Right lobe of liver (tissue), 6 donors: ENCODE measurements at regions not wholly inside any gene's neighbourhood (a gene's known extent, or its start where the extent isn't known, plus 50 kb on each side); places are given as distances from the start of the nearest gene placed in this dataset.
"Not testable (repeated sequence)": the region's sequence is repeated elsewhere in the genome, so short reads cannot be mapped to it uniquely, and the experiment has no call there.

ENCODE experiments used
- ATAC-seq, 4 donors: fragments of 200-7000 bp; cut with Tn5 transposase; one replicate each; pipeline ENCODE4 v1.9.1; 2020; ENCODE audit warnings: mild to moderate bottlenecking in 4 of 4, moderate library complexity in 4 of 4
- DNase-seq, 3 donors: peaks; one replicate each; pipeline ENCODE4 v3.0.0-alpha.2; 2020
- H3K27ac ChIP-seq, 3 donors: fragments of 200-600 bp; one replicate each; pipeline ENCODE4 v1.8.0; 2022
- H3K27me3 ChIP-seq, 2 donors: fragments of 200-600 bp; one replicate each; pipeline ENCODE4 v1.8.0; 2022
- H3K36me3 ChIP-seq, 4 donors: fragments of 200-600 bp; sonication (generic) in 1 of 4; one replicate each; pipeline versions ENCODE4 v1.5.1 to v1.8.0; 2017 to 2022; ENCODE audit warnings: control low read depth in 1 of 4
- H3K4me1 ChIP-seq, 4 donors: fragments of 200-600 bp; sonication (generic) in 1 of 4; one replicate each; pipeline versions ENCODE4 v1.5.1 to v1.8.0; 2017 to 2022; ENCODE audit warnings: control low read depth in 1 of 4
- H3K4me3 ChIP-seq, 3 donors: fragments of 200-600 bp; one replicate each; pipeline ENCODE4 v1.8.0; 2022
- H3K9me3 ChIP-seq, 4 donors: fragments of 200-600 bp; sonication (generic) in 1 of 4; one replicate each; pipeline versions ENCODE4 v1.5.1 to v1.8.0; 2017 to 2022; ENCODE audit warnings: control low read depth in 1 of 4
- POLR2A ChIP-seq: fragments of 450-650 bp; IDR thresholded peaks from one replicate; pipeline ENCODE4 v1.6.1; 2017; ENCODE audit warnings: antibody characterized with exemption, mild to moderate bottlenecking
- whole genome bisulfite sequencing: methylation state at CpG from one replicate; pipeline ENCODE4 v1.1.6; 2018; ENCODE audit warnings: low coverage, low lambda C conversion rate; ENCODE audit not compliant: insufficient coverage; ENCODE audit errors: missing lambda C conversion rate; 5-methylcytosine and 5-hydroxymethylcytosine counted together
- intact Hi-C, 2 donors: fragments of 100-400 bp; cut with DNase I; formaldehyde crosslinking; loops; one replicate each; pipeline versions ENCODE4 v1.11.2 to v1.14.1; 2022
- TF ChIP-seq, protein P1 (sequence below), 4 donors: fragments of 200-600 bp in 3 of 4; fragments of 450-650 bp in 1 of 4; IDR thresholded peaks; one replicate each; pipeline versions ENCODE4 v1.5.1 to v1.8.0; 2016 to 2022; ENCODE audit warnings: antibody characterized with exemption in 4 of 4, mild to moderate bottlenecking in 2 of 4
- donor health status: DM: no; HTN: yes; CAD: no.
- donor health status: DM: no; HTN: no; CAD: no.
- donor health status: DM: no; HTN: no; CAD: no.
- donor health status: DM: no; HTN: yes; CAD: no.
- donor health status: DM: no; HTN: yes; CAD: no.

DNA sequence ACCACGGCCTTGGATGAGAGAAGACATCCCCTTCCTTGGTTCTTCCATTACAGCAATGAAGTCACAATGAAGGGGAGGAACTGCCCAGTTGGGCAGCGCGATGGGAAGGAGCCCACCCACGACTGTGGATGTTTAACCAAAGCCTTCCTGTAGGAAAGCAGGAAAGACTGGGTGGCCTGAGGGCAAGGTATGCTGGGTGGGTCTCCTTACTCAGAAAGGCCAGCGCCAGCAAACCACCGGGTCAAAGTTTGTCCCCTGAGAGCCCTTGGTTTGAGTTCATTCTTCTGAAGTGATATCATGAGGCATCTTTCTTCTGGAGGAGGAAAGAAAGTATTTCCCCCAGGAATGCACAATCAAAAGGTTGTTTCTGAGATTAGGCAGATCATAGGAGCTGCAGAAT lies 105.2 kb downstream of the C16orf95 start:
- no peak for ATAC-seq
- H3K9me3 ChIP-seq = no peaks in the 10 kb centered on the region

DNA sequence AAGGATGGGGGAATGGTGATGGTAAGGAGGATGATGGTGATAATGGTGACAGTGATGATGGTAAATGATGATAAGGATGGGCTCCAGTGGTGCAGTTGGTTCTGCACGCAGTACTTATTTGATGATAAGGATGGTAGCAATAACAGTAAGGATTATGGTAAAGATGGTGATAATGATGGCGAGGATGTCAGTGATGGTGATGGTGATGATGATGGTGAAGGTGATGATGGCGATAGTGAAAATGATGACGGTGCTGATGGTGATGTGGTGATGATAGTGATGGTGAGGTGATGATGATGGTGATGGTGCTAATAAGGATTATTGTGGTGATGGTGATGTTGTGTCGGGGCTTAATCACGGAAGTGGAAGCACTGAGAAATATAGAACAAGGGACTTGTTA lies 103.7 kb downstream of the C16orf95 start:
- intact Hi-C loops = no loop called here
- WGBS = 79% methylated on average over 6 of the region's 6 CpGs
- ATAC-seq = no peak

More for the DNA sequence above, 105.2 kb downstream of the C16orf95 start:
- no peak overlapping the region for H3K4me3 ChIP-seq
- no peak for DNase-seq
- H3K27ac ChIP-seq = no peak overlapping the region
- TF ChIP-seq POLR2A = no peak
- TF ChIP-seq, protein P1, sequence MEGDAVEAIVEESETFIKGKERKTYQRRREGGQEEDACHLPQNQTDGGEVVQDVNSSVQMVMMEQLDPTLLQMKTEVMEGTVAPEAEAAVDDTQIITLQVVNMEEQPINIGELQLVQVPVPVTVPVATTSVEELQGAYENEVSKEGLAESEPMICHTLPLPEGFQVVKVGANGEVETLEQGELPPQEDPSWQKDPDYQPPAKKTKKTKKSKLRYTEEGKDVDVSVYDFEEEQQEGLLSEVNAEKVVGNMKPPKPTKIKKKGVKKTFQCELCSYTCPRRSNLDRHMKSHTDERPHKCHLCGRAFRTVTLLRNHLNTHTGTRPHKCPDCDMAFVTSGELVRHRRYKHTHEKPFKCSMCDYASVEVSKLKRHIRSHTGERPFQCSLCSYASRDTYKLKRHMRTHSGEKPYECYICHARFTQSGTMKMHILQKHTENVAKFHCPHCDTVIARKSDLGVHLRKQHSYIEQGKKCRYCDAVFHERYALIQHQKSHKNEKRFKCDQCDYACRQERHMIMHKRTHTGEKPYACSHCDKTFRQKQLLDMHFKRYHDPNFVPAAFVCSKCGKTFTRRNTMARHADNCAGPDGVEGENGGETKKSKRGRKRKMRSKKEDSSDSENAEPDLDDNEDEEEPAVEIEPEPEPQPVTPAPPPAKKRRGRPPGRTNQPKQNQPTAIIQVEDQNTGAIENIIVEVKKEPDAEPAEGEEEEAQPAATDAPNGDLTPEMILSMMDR (IDR thresholded peaks at IDR 0.05) = no peak
- H3K36me3 ChIP-seq = no peaks in the 10 kb centered on the region
- H3K4me1 ChIP-seq = no peaks in the 10 kb centered on the region
- intact Hi-C loops = no loop called here
- WGBS = 76% methylated on average over 5 of the region's 6 CpGs
- H3K27me3 ChIP-seq = no peaks in the 10 kb centered on the region

DNA sequence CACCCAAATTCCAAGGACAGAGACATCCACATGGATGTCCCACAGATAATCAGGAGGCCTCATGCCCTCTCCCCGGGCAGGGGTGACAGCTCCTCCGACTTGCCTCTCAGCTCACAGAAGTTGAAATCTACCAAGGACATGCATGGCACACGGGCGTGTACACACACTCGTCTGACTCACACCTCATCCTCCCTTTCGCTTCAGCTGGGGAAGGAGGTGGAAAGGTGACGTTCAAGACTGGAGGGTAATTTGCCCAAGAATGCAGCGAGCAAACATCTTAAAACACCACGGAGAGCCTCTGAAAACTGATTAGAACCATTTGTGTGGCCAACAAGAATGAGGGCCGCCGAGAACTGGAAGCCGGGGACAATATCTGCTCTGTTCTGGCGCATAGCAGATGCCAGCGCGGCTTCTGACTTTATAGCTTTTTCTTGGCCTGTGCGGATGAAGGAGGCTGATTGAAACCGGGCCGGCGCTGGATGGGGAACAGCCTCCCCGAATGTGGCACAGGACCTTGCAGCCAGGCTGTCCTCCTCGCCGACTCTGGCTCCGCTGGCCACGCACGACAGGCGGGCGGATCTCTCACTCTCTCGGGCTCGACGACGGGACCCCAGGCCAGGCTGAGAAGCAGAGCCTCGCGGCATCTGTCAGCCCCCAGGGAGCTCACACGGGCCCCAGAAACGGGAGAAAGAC lies 100.9 kb downstream of the C16orf95 start:
- H3K4me3 ChIP-seq = no peak overlapping the region
- WGBS = 71% methylated on average over 13 of the region's 35 CpGs
- intact Hi-C loops = no loop called here
- no peaks in the 10 kb centered on the region for H3K36me3 ChIP-seq
- TF ChIP-seq POLR2A = no peak
- TF ChIP-seq, protein P1 (IDR thresholded peaks at IDR 0.05) = no peak
- H3K9me3 ChIP-seq = no peaks in the 10 kb centered on the region
- no peaks in the 10 kb centered on the region for H3K4me1 ChIP-seq
- no peak for DNase-seq
- no peak for ATAC-seq
- no peaks in the 10 kb centered on the region for H3K27me3 ChIP-seq
- H3K27ac ChIP-seq = no peak overlapping the region

More for the DNA sequence above, 103.7 kb downstream of the C16orf95 start:
- Histone ChIP-seq H3K27me3 (no peaks in the 10 kb centered on the region), H3K9me3 (no peaks in the 10 kb centered on the region), H3K27ac (no peak overlapping the region), H3K4me3 (no peak overlapping the region), H3K36me3 (no peaks in the 10 kb centered on the region), H3K4me1 (no peaks in the 10 kb centered on the region)
- TF ChIP-seq POLR2A = no peak
- TF ChIP-seq, protein P1 (IDR thresholded peaks at IDR 0.05) = no peak
- DNase-seq = no peak

DNA sequence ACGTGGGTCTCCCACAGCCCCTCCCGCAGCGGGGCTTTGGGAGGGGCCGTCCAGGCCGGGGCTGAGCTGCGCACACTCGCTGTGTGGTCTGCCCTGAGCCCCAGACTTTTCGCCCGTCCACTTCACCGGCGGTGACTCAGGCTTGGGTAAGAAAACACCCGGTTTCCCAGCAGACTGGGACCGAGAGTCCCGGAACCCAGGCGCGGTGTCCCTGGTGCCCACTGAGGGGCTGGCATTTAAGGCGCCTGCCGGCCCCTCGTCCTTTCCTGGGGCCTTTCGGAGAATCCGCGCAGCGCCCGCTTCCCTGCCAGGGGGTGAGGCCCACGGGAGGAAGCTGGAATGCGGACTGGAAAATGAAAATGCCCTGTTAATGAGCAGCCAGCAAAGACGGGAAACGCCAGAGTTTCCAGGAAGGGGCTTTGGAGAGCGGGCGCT lies 100.3 kb downstream of the C16orf95 start:
- Histone ChIP-seq H3K4me3 (no peak overlapping the region), H3K27ac (no peak overlapping the region), H3K4me1 (no peaks in the 10 kb centered on the region), H3K36me3 (no peaks in the 10 kb centered on the region), H3K9me3 (no peaks in the 10 kb centered on the region), H3K27me3 (no peaks in the 10 kb centered on the region)
- ATAC-seq (no peak), DNase-seq (no peak)
- intact Hi-C loops = no loop called here
- TF ChIP-seq, protein P1 (IDR thresholded peaks at IDR 0.05) = no peak
- TF ChIP-seq POLR2A = no peak
- WGBS = 100% methylated on average over 3 of the region's 30 CpGs

DNA sequence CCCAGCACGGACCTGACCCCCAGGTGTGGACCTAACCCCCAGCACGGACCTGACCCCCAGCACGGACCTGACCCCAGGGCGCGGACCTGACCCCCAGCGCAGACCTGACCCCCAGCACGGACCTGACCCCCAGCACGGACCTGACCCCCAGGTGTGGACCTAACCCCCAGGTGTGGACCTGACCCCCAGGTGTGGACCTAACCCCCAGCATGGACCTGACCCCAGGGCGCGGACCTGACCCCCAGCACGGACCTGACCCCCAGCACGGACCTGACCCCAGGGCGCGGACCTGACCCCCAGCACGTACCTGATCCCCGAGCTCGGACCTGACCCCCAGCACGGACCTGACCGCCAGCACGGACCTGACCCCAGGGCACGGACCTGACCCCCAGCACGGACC lies 99.4 kb downstream of the C16orf95 start:
- DNase-seq, H3K9me3 ChIP-seq, H3K36me3 ChIP-seq, ATAC-seq, H3K4me3 ChIP-seq, H3K4me1 ChIP-seq, H3K27ac ChIP-seq, H3K27me3 ChIP-seq, intact Hi-C loops: not testable (repeated sequence)
- WGBS = 81% methylated on average over 5 of the region's 22 CpGs
